OCI-LY7 (cell line): ENCODE measurements at regions not wholly inside any gene's neighbourhood (a gene's known extent, or its start where the extent isn't known, plus 50 kb on each side); places are given as distances from the start of the nearest gene placed in this dataset.

Experiments
- BruUV-seq: library from RNA; stranded (reverse); fragments of 400-500 nt; replicated peaks from 2 replicates; lab custom pipeline; 2021; lab: Mats Ljungman, UMichigan
- CTCF ChIA-PET: fragments of 300-600 bp; sonication (Branson Sonifier 250); formaldehyde crosslinking; loops from one replicate; lab custom pipeline; 2022; ENCODE audit warnings: antibody characterized with exemption; ENCODE audit not compliant: unreplicated experiment; lab: Charles Lee
- POLR2A ChIA-PET: fragments of 300-600 bp; sonication (Branson Sonifier 250); formaldehyde crosslinking; loops from one replicate; lab custom pipeline; 2022; ENCODE audit warnings: antibody characterized with exemption; lab: Charles Lee
- DNase-seq: peaks from one replicate; pipeline ENCODE4 v3.0.0-alpha.2; 2015; ENCODE audit warnings: low spot score
- H2AFZ ChIP-seq: fragments of 200-600 bp; sonication (generic), shearing (Covaris generic); 2 replicates; pipeline ENCODE4 v1.6.1; 2014; ENCODE audit warnings: mild to moderate bottlenecking, antibody characterized with exemption, low read length, moderate library complexity
- H3K27ac ChIP-seq: fragments of 200-600 bp; sonication (generic); 2 replicates; pipeline ENCODE4 v1.5.1; 2014; ENCODE audit warnings: mixed run types, low read depth, mild to moderate bottlenecking, moderate library complexity, low read length, inconsistent platforms; ENCODE audit not compliant: poor library complexity, severe bottlenecking
- H3K36me3 ChIP-seq: fragments of 200-600 bp; sonication (generic); 2 replicates; pipeline ENCODE4 v1.6.1; 2014; ENCODE audit warnings: mild to moderate bottlenecking, antibody characterized with exemption, low read length, moderate library complexity, mixed read lengths; ENCODE audit not compliant: insufficient read depth
- H3K4me1 ChIP-seq: fragments of 200-600 bp; sonication (generic); 2 replicates; pipeline ENCODE4 v1.5.1; 2014; ENCODE audit warnings: mild to moderate bottlenecking, low read length; ENCODE audit not compliant: insufficient read depth, poor library complexity, severe bottlenecking
- H3K4me2 ChIP-seq: fragments of 200-600 bp; sonication (generic); 2 replicates; pipeline ENCODE4 v1.6.1; 2014; ENCODE audit warnings: mild to moderate bottlenecking, low read length
- H3K4me3 ChIP-seq: fragments of 200-600 bp; sonication (generic); 2 replicates; pipeline ENCODE4 v1.5.1; 2014; ENCODE audit warnings: mild to moderate bottlenecking, low read depth, low read length; ENCODE audit not compliant: poor library complexity, severe bottlenecking
- H3K79me2 ChIP-seq: fragments of 200-600 bp; sonication (generic); 2 replicates; pipeline ENCODE4 v1.6.1; 2016; ENCODE audit warnings: low read depth, mild to moderate bottlenecking, low read length, moderate library complexity, mixed read lengths; ENCODE audit not compliant: insufficient read depth
- H3K9me2 ChIP-seq: fragments of 200-600 bp; sonication (generic); 2 replicates; pipeline ENCODE4 v1.6.1; 2016; ENCODE audit warnings: mild to moderate bottlenecking, low read length, mixed read lengths; ENCODE audit not compliant: insufficient read depth
- H3K9me3 ChIP-seq: fragments of 200-600 bp; sonication (generic); 2 replicates; pipeline ENCODE4 v1.6.1; 2014; ENCODE audit warnings: mild to moderate bottlenecking, mixed run types, low read length, mixed read lengths
- H4K20me1 ChIP-seq: fragments of 200-600 bp; sonication (generic); 2 replicates; pipeline ENCODE4 v1.6.1; 2014; ENCODE audit warnings: mild to moderate bottlenecking, antibody characterized with exemption, low read length, moderate library complexity, mixed read lengths; ENCODE audit not compliant: insufficient read depth
- CTCF ChIP-seq: fragments of 200-600 bp; sonication (generic); conservative IDR thresholded peaks from 2 replicates; pipeline ENCODE4 v1.5.1; 2014; ENCODE audit warnings: mild to moderate bottlenecking, antibody characterized with exemption, low read length, moderate library complexity, mixed read lengths
- EZH2phosphoT487 ChIP-seq: fragments of 200-600 bp; sonication (generic); IDR thresholded peaks from 2 replicates; pipeline ENCODE4 v1.6.1; 2018; ENCODE audit warnings: low read depth, borderline replicate concordance, mild to moderate bottlenecking, mixed run types, antibody characterized with exemption, low read length, moderate library complexity, mixed read lengths
- intact Hi-C: fragments of 100-400 bp; cut with micrococcal nuclease; formaldehyde crosslinking; loops from one replicate; pipeline ENCODE4 v1.10.0; 2022; ENCODE audit not compliant: unreplicated experiment

GRCh38 chr12:70042675-70043074 lies 200.6 kb upstream of the CNOT2 start:
- ChIA-PET CTCF (no interaction called here), POLR2A (no interaction called here)
- H4K20me1 ChIP-seq: no peaks in the 10 kb centered on the region
- H3K4me3 ChIP-seq: no peak overlapping the region
- no peak for DNase-seq
- H3K27ac ChIP-seq: no peak overlapping the region
- no peak for TF ChIP-seq EZH2phosphoT487
- TF ChIP-seq CTCF: no peak
- H3K79me2 ChIP-seq: no peaks in the 10 kb centered on the region
- peaks cover 13% of the 10 kb centered on the region for H3K4me1 ChIP-seq
- no peaks in the 10 kb centered on the region for H3K36me3 ChIP-seq
- no peak overlapping the region for H3K4me2 ChIP-seq
- H3K9me3 ChIP-seq: no peaks in the 10 kb centered on the region
- H2AFZ ChIP-seq: no peak overlapping the region
- no TSS peak for BruUV-seq
- intact Hi-C loops: no loop called here
- H3K9me2 ChIP-seq: no peaks in the 10 kb centered on the region

- ChIA-PET CTCF (no interaction called here), POLR2A (interaction anchor here (1.4 kb wide), 1 partner anchor 34 kb away, joined by 3 read pairs; no protein-coding TSS in a partner anchor)
- H3K9me3 ChIP-seq: no peaks in the 10 kb centered on the region
- peaks cover 21% of the 10 kb centered on the region for H3K4me1 ChIP-seq
- H3K9me2 ChIP-seq: no peaks in the 10 kb centered on the region
- H3K36me3 ChIP-seq: no peaks in the 10 kb centered on the region
- intact Hi-C loops: no loop called here
- TF ChIP-seq EZH2phosphoT487 (no peak), CTCF (no peak)
- no peaks in the 10 kb centered on the region for H4K20me1 ChIP-seq
- no peak overlapping the region for H3K4me2 ChIP-seq
- BruUV-seq: no TSS peak
- no peak overlapping the region for H3K4me3 ChIP-seq
- no peak overlapping the region for H2AFZ ChIP-seq
- no peak for DNase-seq
- no peak overlapping the region for H3K27ac ChIP-seq
- no peaks in the 10 kb centered on the region for H3K79me2 ChIP-seq
Measured at GRCh38 chr12:70043490-70044138, 199.6 kb upstream of the CNOT2 start.

- Histone ChIP-seq H3K4me3 (no peak overlapping the region), H3K4me2 (no peak overlapping the region), H3K79me2 (no peaks in the 10 kb centered on the region), H3K27ac (no peak overlapping the region), H4K20me1 (no peaks in the 10 kb centered on the region), H2AFZ (no peak overlapping the region), H3K4me1 (peaks cover 26% of the 10 kb centered on the region), H3K9me3 (no peaks in the 10 kb centered on the region), H3K9me2 (no peaks in the 10 kb centered on the region), H3K36me3 (no peaks in the 10 kb centered on the region)
- no TSS peak for BruUV-seq
- TF ChIP-seq CTCF (no peak), EZH2phosphoT487 (no peak)
- intact Hi-C loops: no loop called here
- POLR2A ChIA-PET: interaction anchor here (0.7 to 1.4 kb wide), 3 partner anchors 8 to 35 kb away, joined by 3 to 4 read pairs (median 3); no protein-coding TSS in a partner anchor
- no peak for DNase-seq
- CTCF ChIA-PET: no interaction called here
Measured at GRCh38 chr12:70044167-70044566, 199.1 kb upstream of the CNOT2 start.
